Gastroesophageal sphincter (tissue), 4 donors: ENCODE measurements at regions not wholly inside any gene's neighbourhood (a gene's known extent, or its start where the extent isn't known, plus 50 kb on each side); places are given as distances from the start of the nearest gene placed in this dataset.

Experiments used
- ATAC-seq: fragments of 150-250 bp; one replicate; pipeline ENCODE4 v1.9.1; 2016; ENCODE audit warnings: mild to moderate bottlenecking, moderate library complexity
- H3K27ac ChIP-seq, 4 donors: fragments of 200-600 bp; sonication (generic) in 3 of 4; 1 replicate in 3 of 4; 2 replicates in 1 of 4; pipeline ENCODE4 v1.5.1; 2016 to 2019
- H3K27me3 ChIP-seq: fragments of 200-600 bp; sonication (generic); one replicate; pipeline ENCODE4 v1.5.1; 2019
- H3K36me3 ChIP-seq, 2 donors: fragments of 200-600 bp; sonication (generic); one replicate each; pipeline ENCODE4 v1.5.1; 2019; ENCODE audit warnings: control low read depth in 1 of 2
- H3K4me1 ChIP-seq, 3 donors: fragments of 200-600 bp; sonication (generic); 1 replicate in 2 of 3; 2 replicates in 1 of 3; pipeline ENCODE4 v1.5.1; 2016 to 2019; ENCODE audit warnings: control low read depth in 2 of 3
- H3K4me3 ChIP-seq, 2 donors: fragments of 200-600 bp; sonication (generic); one replicate each; pipeline ENCODE4 v1.5.1; 2019; ENCODE audit warnings: mild to moderate bottlenecking in 1 of 2, moderate library complexity in 1 of 2
- H3K9me3 ChIP-seq, 3 donors: fragments of 200-600 bp; sonication (generic); one replicate each; pipeline ENCODE4 v1.5.1; 2017 to 2019; ENCODE audit warnings: control low read depth in 2 of 3
- EP300 ChIP-seq: sonication (generic); formaldehyde crosslinking; IDR thresholded peaks from one replicate; pipeline ENCODE4 v1.6.1; 2017; ENCODE audit warnings: antibody characterized with exemption, mild to moderate bottlenecking
- POLR2A ChIP-seq, 2 donors: fragments of 450-650 bp; IDR thresholded peaks; one replicate each; pipeline ENCODE4 v1.6.1; 2017; ENCODE audit warnings: antibody characterized with exemption in 2 of 2, mild to moderate bottlenecking in 2 of 2, moderate library complexity in 1 of 2
- POLR2AphosphoS5 ChIP-seq: sonication (generic); formaldehyde crosslinking; IDR thresholded peaks from one replicate; pipeline ENCODE4 v1.6.1; 2017; ENCODE audit warnings: antibody characterized with exemption
- WGBS, 2 donors: methylation state at CpG; one replicate each; pipeline ENCODE4 v1.1.5; 2018; ENCODE audit warnings: low coverage in 1 of 2; 5-methylcytosine and 5-hydroxymethylcytosine counted together
- TF ChIP-seq, protein P1 (sequence below), 4 experiments: fragments of 200-600 bp in 2 of 4; fragments of 450-650 bp in 2 of 4; sonication (generic) in 1 of 4; IDR thresholded peaks; one replicate each; pipeline ENCODE4 v1.5.1; 2017 to 2019; ENCODE audit warnings: antibody characterized with exemption in 4 of 4, mild to moderate bottlenecking in 2 of 4, moderate library complexity in 2 of 4

DNA sequence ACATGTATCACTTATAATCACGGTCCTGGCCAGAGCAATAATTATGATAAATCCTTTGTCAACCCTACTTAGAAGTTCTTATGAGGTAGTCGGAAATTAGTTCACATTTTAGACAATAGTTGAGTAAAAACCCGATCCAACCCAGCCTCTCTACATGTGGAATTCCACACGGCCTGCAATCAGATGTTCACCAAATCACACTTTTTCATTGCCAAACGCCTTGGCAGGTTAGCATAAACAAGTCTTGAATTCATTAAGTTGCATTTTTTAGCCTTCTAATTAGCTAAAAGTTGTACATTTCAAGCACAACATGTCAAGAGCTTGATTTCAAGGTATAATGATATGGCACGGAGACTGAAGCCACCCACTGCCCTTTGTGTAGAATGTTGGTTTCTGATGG is 65.3 kb downstream of the FOXL1 start:
- TF ChIP-seq, protein P1, sequence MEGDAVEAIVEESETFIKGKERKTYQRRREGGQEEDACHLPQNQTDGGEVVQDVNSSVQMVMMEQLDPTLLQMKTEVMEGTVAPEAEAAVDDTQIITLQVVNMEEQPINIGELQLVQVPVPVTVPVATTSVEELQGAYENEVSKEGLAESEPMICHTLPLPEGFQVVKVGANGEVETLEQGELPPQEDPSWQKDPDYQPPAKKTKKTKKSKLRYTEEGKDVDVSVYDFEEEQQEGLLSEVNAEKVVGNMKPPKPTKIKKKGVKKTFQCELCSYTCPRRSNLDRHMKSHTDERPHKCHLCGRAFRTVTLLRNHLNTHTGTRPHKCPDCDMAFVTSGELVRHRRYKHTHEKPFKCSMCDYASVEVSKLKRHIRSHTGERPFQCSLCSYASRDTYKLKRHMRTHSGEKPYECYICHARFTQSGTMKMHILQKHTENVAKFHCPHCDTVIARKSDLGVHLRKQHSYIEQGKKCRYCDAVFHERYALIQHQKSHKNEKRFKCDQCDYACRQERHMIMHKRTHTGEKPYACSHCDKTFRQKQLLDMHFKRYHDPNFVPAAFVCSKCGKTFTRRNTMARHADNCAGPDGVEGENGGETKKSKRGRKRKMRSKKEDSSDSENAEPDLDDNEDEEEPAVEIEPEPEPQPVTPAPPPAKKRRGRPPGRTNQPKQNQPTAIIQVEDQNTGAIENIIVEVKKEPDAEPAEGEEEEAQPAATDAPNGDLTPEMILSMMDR (IDR thresholded peaks at IDR 0.05) = no peak
- TF ChIP-seq POLR2AphosphoS5 (no peak), EP300 (no peak), POLR2A (IDR thresholded peaks at IDR 0.05) (no peak)
- no peaks in the 10 kb centered on the region for H3K4me1 ChIP-seq
- H3K36me3 ChIP-seq = no peaks in the 10 kb centered on the region
- H3K27me3 ChIP-seq = peaks cover 40% of the 10 kb centered on the region
- ATAC-seq = no peak
- H3K27ac ChIP-seq = no peak overlapping the region
- no peak overlapping the region for H3K4me3 ChIP-seq
- WGBS, 2 donors = 42 to 62% methylated on average over 5 to 6 of the region's 6 CpGs
- H3K9me3 ChIP-seq = peaks cover 0 to 16% (median 0%) of the 10 kb centered on the region in 3 donors

DNA sequence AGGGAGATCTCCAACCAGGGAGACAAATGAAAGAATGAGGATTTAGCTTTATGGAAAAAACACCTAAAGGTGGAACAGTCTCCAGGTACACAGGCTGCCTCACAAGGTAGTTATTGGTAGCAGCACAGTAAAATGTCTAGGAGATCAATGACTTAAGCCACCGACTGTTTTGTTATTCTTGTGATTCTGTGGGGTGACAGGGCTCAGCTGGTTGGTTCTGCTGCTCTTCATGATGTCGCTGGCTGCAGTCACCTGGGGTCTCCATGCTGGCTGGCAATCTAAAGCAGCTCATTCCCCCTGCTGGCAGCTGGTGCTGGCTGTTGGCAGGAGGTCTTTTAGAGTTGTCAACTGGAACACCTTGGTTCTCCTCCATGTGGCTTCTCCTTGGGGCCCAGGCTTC is 69.2 kb downstream of the FOXL1 start:
- ATAC-seq = no peak
- H3K27me3 ChIP-seq = peaks cover 47% of the 10 kb centered on the region
- no peak overlapping the region for H3K27ac ChIP-seq
- H3K4me3 ChIP-seq = no peak overlapping the region
- no peaks in the 10 kb centered on the region for H3K36me3 ChIP-seq
- WGBS, 2 donors = 79% methylated on average over 2 of the region's 2 CpGs; no CpG with 5 or more reads in 1 of the 2 donors
- TF ChIP-seq POLR2AphosphoS5 = no peak
- TF ChIP-seq, protein P1 (IDR thresholded peaks at IDR 0.05) = no peak
- TF ChIP-seq EP300 = no peak
- TF ChIP-seq POLR2A (IDR thresholded peaks at IDR 0.05) = no peak
- H3K4me1 ChIP-seq = no peaks in the 10 kb centered on the region
- peaks cover 0 to 16% (median 0%) of the 10 kb centered on the region in 3 donors for H3K9me3 ChIP-seq

DNA sequence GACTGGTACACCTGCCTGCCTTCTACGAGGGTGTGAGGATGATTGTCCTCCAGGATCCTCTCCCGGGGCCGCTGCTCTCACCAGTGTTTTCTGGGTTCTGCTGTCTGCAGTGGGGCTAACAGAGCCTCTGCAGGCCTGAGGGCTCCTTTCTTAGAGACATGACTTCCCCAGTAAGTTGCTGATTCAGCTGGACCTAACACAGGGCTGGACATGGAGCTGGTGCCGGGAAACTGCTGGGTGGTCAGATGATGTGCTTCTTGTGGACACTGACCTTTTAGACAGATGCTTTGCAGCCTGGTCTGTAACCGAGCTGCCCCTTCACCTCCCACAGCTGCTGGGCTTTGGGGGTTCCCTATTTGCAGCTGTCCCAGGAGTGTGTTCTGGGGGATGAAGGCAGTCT is 71.5 kb downstream of the FOXL1 start:
- Histone ChIP-seq H3K4me3 (no peak overlapping the region), H3K27me3 (peaks cover 66% of the 10 kb centered on the region), H3K36me3 (no peaks in the 10 kb centered on the region), H3K9me3 (peaks cover 0 to 16% (median 0%) of the 10 kb centered on the region in 3 donors), H3K27ac (no peak overlapping the region), H3K4me1 (no peaks in the 10 kb centered on the region)
- 67% methylated on average over 3 of the region's 5 CpGs; no CpG with 5 or more reads in 1 of the 2 donors for WGBS, 2 donors
- TF ChIP-seq, protein P1 (IDR thresholded peaks at IDR 0.05) = no peak
- TF ChIP-seq EP300 (no peak), POLR2A (IDR thresholded peaks at IDR 0.05) (no peak), POLR2AphosphoS5 (no peak)
- no peak for ATAC-seq

DNA sequence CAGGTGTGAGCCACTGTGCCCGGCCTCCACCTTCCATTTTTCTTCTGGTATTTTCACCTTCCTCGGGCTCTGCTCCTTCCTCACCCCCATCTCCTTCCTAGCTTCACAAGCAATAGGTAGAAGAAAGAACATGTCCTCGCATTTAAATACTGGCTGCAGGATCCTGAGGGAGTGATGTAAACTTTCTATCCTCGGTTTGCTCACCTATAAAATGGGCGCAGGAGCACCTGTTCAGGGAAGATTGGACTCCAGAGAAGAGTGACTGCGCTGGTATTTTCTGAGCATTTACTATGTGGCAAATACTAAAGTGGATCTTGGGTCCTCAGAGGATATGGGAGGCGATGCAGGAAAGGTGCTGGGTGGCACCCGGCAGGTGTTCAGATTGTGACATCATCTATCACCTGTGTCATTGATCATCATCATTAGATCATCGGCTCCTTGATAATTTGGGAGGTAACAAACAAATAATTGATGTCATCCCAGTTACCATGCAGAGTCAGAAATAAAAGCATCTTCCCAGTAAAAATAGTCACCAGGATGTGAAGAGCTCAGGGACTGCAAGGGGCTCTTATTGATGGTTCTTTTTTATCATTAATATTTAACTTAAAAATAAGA is 72.8 kb downstream of the FOXL1 start:
- no peak overlapping the region for H3K27ac ChIP-seq
- H3K36me3 ChIP-seq = no peaks in the 10 kb centered on the region
- peaks cover 77% of the 10 kb centered on the region for H3K27me3 ChIP-seq
- no peaks in the 10 kb centered on the region for H3K4me1 ChIP-seq
- WGBS, 2 donors = 83 to 97% methylated on average over 3 to 9 of the region's 9 CpGs
- TF ChIP-seq, protein P1 (IDR thresholded peaks at IDR 0.05) = no peak
- TF ChIP-seq POLR2A (IDR thresholded peaks at IDR 0.05) (no peak), POLR2AphosphoS5 (no peak), EP300 (no peak)
- no peak overlapping the region for H3K4me3 ChIP-seq
- peaks cover 0 to 20% (median 0%) of the 10 kb centered on the region in 3 donors for H3K9me3 ChIP-seq
- ATAC-seq = no peak

- WGBS, 2 donors = 67 to 71% methylated on average over 1 to 3 of the region's 6 CpGs
- H3K4me1 ChIP-seq = no peaks in the 10 kb centered on the region
- no peak overlapping the region for H3K27ac ChIP-seq
- H3K27me3 ChIP-seq = peaks cover 75% of the 10 kb centered on the region
- no peaks in the 10 kb centered on the region for H3K36me3 ChIP-seq
- peaks cover 0 to 21% (median 0%) of the 10 kb centered on the region in 3 donors for H3K9me3 ChIP-seq
- H3K4me3 ChIP-seq = no peak overlapping the region
- no peak for TF ChIP-seq POLR2A (IDR thresholded peaks at IDR 0.05)
- no peak for ATAC-seq
These were observed 73.5 kb downstream of the FOXL1 start for GRCh38 chr16:86651823-86652222.
